HCT116 (cell line): ENCODE measurements at regions not wholly inside any gene's neighbourhood (a gene's known extent, or its start where the extent isn't known, plus 50 kb on each side); places are given as distances from the start of the nearest gene placed in this dataset.

Experiments
- ATAC-seq: fragments of 200-7000 bp; cut with Tn5 transposase; 2 replicates; pipeline ENCODE4 v1.9.1; 2020; ENCODE audit warnings: mild to moderate bottlenecking, moderate library complexity
- BruUV-seq: library from RNA; stranded (reverse); fragments of 400-500 nt; replicated peaks from 2 replicates; lab custom pipeline; 2021; lab: Mats Ljungman, UMichigan
- CTCF ChIA-PET: fragments of 300-600 bp; sonication (Branson Sonifier 250); formaldehyde crosslinking; loops from one replicate; lab custom pipeline; 2021; ENCODE audit warnings: antibody characterized with exemption; lab: Charles Lee
- POLR2A ChIA-PET: fragments of 300-600, 350-600 bp; sonication (Branson Sonifier 250); formaldehyde crosslinking; loops from one replicate; lab custom pipeline; 2021; ENCODE audit warnings: antibody characterized with exemption; lab: Charles Lee
- RAD21 ChIA-PET, 2 experiments: fragments of 300-600 bp; sonication (Branson Sonifier 250); formaldehyde crosslinking; loops; one replicate each; lab custom pipeline; 2023; ENCODE audit warnings: low total read pairs in 2 of 2; ENCODE audit not compliant: uncharacterized antibody in 2 of 2, unreplicated experiment in 2 of 2, low non-redundant PET in 1 of 2; lab: Charles Lee
- DNase-seq: peaks from one replicate; pipeline ENCODE4 v3.0.0-alpha.2; 2010; ENCODE audit warnings: low read depth, low spot score
- H2AFZ ChIP-seq: fragments of 200-600 bp; shearing (Covaris generic), sonication (generic); 2 replicates; pipeline ENCODE4 v1.6.1; 2017; ENCODE audit warnings: low read depth, mixed run types, mixed read lengths, antibody characterized with exemption, low read length; ENCODE audit not compliant: poor library complexity, severe bottlenecking
- H3K27ac ChIP-seq: 2 replicates; pipeline ENCODE4 v1.5.1; 2012; ENCODE audit warnings: low read depth, low read length
- H3K27me3 ChIP-seq: fragments of 200-600 bp; sonication (generic); 2 replicates; pipeline ENCODE4 v1.6.1; 2016; ENCODE audit warnings: mixed run types, low read length, mixed read lengths; ENCODE audit not compliant: insufficient read depth
- H3K36me3 ChIP-seq, 2 experiments: fragments of 200-500 bp in 1 of 2; fragments of 200-600 bp in 1 of 2; sonication (Bioruptor generic) in 1 of 2; sonication (generic) in 1 of 2; 2 replicates each; pipeline versions ENCODE4 v1.5.1 to v1.6.1; 2014 to 2016; ENCODE audit warnings: low read length in 2 of 2, inconsistent platforms in 1 of 2, mixed read lengths in 1 of 2, mixed run types in 1 of 2; ENCODE audit not compliant: insufficient read depth in 2 of 2, control insufficient read depth in 1 of 2
- H3K4me1 ChIP-seq, 2 experiments: fragments of 200-600 bp in 1 of 2; sonication (generic) in 1 of 2; 2 replicates each; pipeline versions ENCODE4 v1.5.1 to v1.6.1; 2012 to 2017; ENCODE audit warnings: low read length in 2 of 2, inconsistent platforms in 1 of 2, mild to moderate bottlenecking in 1 of 2, mixed read lengths in 1 of 2, mixed run types in 1 of 2, moderate library complexity in 1 of 2; ENCODE audit not compliant: insufficient read depth in 2 of 2, control insufficient read depth in 1 of 2
- H3K4me2 ChIP-seq: fragments of 200-600 bp; sonication (generic); 2 replicates; pipeline ENCODE4 v1.6.1; 2017; ENCODE audit warnings: mixed run types, low read length, mixed read lengths
- H3K4me3 ChIP-seq, 2 experiments: fragments of 200-600 bp in 1 of 2; sonication (generic) in 1 of 2; replicated peaks in 1 of 2; 2 replicates each; pipeline ENCODE4 v1.5.1; 2011 to 2016; ENCODE audit warnings: low read length in 2 of 2, control low read depth in 1 of 2, low read depth in 1 of 2, mild to moderate bottlenecking in 1 of 2, mixed read lengths in 1 of 2, mixed run types in 1 of 2
- H3K79me2 ChIP-seq: fragments of 200-600 bp; sonication (generic); 2 replicates; pipeline ENCODE4 v1.6.1; 2017; ENCODE audit warnings: mild to moderate bottlenecking, mixed run types, low read length, moderate library complexity, mixed read lengths; ENCODE audit not compliant: insufficient read depth
- H3K9ac ChIP-seq: fragments of 200-600 bp; sonication (generic); 2 replicates; pipeline ENCODE4 v1.6.1; 2016; ENCODE audit warnings: low read length, mixed read lengths
- H3K9me2 ChIP-seq: fragments of 200-600 bp; sonication (generic), shearing (Covaris generic); 2 replicates; pipeline ENCODE4 v1.6.1; 2017; ENCODE audit warnings: mixed run types, mild to moderate bottlenecking, moderate library complexity; ENCODE audit not compliant: insufficient read depth
- H3K9me3 ChIP-seq, 2 experiments: fragments of 200-500 bp in 1 of 2; fragments of 200-600 bp in 1 of 2; sonication (Bioruptor generic) in 1 of 2; sonication (generic) in 1 of 2; 2 replicates each; pipeline ENCODE4 v1.6.1; 2014 to 2017; ENCODE audit warnings: low read length in 2 of 2, mixed read lengths in 2 of 2, inconsistent platforms in 1 of 2, low read depth in 1 of 2, mild to moderate bottlenecking in 1 of 2, mixed run types in 1 of 2, moderate library complexity in 1 of 2; ENCODE audit not compliant: control insufficient read depth in 1 of 2, insufficient read depth in 1 of 2
- H4K20me1 ChIP-seq: fragments of 200-600 bp; sonication (generic), shearing (Covaris generic); 2 replicates; pipeline ENCODE4 v1.6.1; 2017; ENCODE audit warnings: mixed run types, mild to moderate bottlenecking, moderate library complexity; ENCODE audit not compliant: insufficient read depth
- ATF3 ChIP-seq: IDR thresholded peaks from 2 replicates; pipeline ENCODE4 v1.6.1; 2012
- CBX3 ChIP-seq: IDR thresholded peaks from 2 replicates; pipeline ENCODE4 v1.6.1; 2012; ENCODE audit warnings: low read depth
- CTCF ChIP-seq, 3 experiments: fragments of 200-600 bp in 1 of 3; sonication (generic) in 1 of 3; IDR thresholded peaks in 2 of 3; conservative IDR thresholded peaks in 1 of 3; 2 replicates each; pipeline ENCODE4 v1.5.1; 2012 to 2017; ENCODE audit warnings: low read depth in 2 of 3, low read length in 2 of 3, antibody characterized with exemption in 1 of 3, borderline replicate concordance in 1 of 3, control low read depth in 1 of 3, mild to moderate bottlenecking in 1 of 3, mixed read lengths in 1 of 3, mixed run types in 1 of 3, moderate library complexity in 1 of 3; ENCODE audit not compliant: insufficient read depth in 1 of 3
- EGR1 ChIP-seq: IDR thresholded peaks from 2 replicates; pipeline ENCODE4 v1.6.1; 2012; ENCODE audit warnings: low read depth
- ELF1 ChIP-seq: IDR thresholded peaks from 2 replicates; pipeline ENCODE4 v1.6.1; 2012; ENCODE audit warnings: low read depth, borderline replicate concordance
- EZH2 ChIP-seq: fragments of 200-600 bp; sonication (generic); IDR thresholded peaks from 2 replicates; pipeline ENCODE4 v1.6.1; 2017; ENCODE audit warnings: antibody characterized with exemption, mixed run types
- EZH2phosphoT487 ChIP-seq: fragments of 200-600 bp; IDR thresholded peaks from 2 replicates; pipeline ENCODE4 v1.6.1; 2018; ENCODE audit warnings: antibody characterized with exemption, borderline replicate concordance
- FOSL1 ChIP-seq: IDR thresholded peaks from 2 replicates; pipeline ENCODE4 v1.6.1; 2012; ENCODE audit warnings: low read depth
- JUND ChIP-seq: IDR thresholded peaks from 2 replicates; pipeline ENCODE4 v1.6.1; 2012
- POLR2A ChIP-seq: IDR thresholded peaks from 2 replicates; pipeline ENCODE4 v1.7.0; 2011; ENCODE audit warnings: borderline replicate concordance; ENCODE audit not compliant: insufficient read depth, insufficient read length; ENCODE audit errors: extremely low read depth
- POLR2AphosphoS5 ChIP-seq: IDR thresholded peaks from 2 replicates; pipeline ENCODE4 v1.6.1; 2011; ENCODE audit warnings: mild to moderate bottlenecking, low read depth, low read length, moderate library complexity
- RAD21 ChIP-seq: IDR thresholded peaks from 2 replicates; pipeline ENCODE4 v1.6.1; 2012; ENCODE audit warnings: low read depth, mild to moderate bottlenecking
- SP1 ChIP-seq: IDR thresholded peaks from 2 replicates; pipeline ENCODE4 v1.6.1; 2012; ENCODE audit warnings: low read depth
- SRF ChIP-seq: IDR thresholded peaks from 2 replicates; pipeline ENCODE4 v1.6.1; 2012; ENCODE audit warnings: low read depth
- YY1 ChIP-seq: IDR thresholded peaks from 2 replicates; pipeline ENCODE4 v1.6.1; 2011; ENCODE audit warnings: low read length, low read depth, moderate library complexity, mild to moderate bottlenecking; ENCODE audit not compliant: insufficient replicate concordance; ENCODE audit errors: extremely low read depth
- ZBTB33 ChIP-seq: IDR thresholded peaks from 2 replicates; pipeline ENCODE4 v1.6.1; 2011; ENCODE audit warnings: mild to moderate bottlenecking, low read length, moderate library complexity; ENCODE audit not compliant: insufficient replicate concordance; ENCODE audit errors: extremely low read depth
- ZFX ChIP-seq: fragments of 450-650 bp; IDR thresholded peaks from 2 replicates; pipeline ENCODE4 v1.6.1; 2017
- ZNF274 ChIP-seq: fragments of 200-500 bp; sonication (Bioruptor generic); IDR thresholded peaks from 2 replicates; pipeline ENCODE4 v1.6.1; 2014; ENCODE audit warnings: mild to moderate bottlenecking, low read depth, low read length, inconsistent platforms
- intact Hi-C: fragments of 100-400 bp; cut with micrococcal nuclease; formaldehyde crosslinking; loops from 2 replicates; pipeline ENCODE4 v1.10.0; 2022
- TF ChIP-seq, protein P1 (sequence below): IDR thresholded peaks from 2 replicates; pipeline ENCODE4 v1.6.1; 2012

GRCh38 chr2:14420851-14421250 is 211.7 kb upstream of the LRATD1 start:
- ChIA-PET RAD21 (no interaction called here), CTCF (no interaction called here), POLR2A (no interaction called here)
- H3K4me3 ChIP-seq = no peak overlapping the region
- no peaks in the 10 kb centered on the region for H3K4me1 ChIP-seq
- H3K27ac ChIP-seq = no peak overlapping the region
- no peak overlapping the region for H3K4me2 ChIP-seq
- no peaks in the 10 kb centered on the region for H3K79me2 ChIP-seq
- no peak overlapping the region for H2AFZ ChIP-seq
- no peak overlapping the region for H3K9ac ChIP-seq
- no peak for DNase-seq
- H3K36me3 ChIP-seq = no peaks in the 10 kb centered on the region
- H3K9me2 ChIP-seq = no peaks in the 10 kb centered on the region
- no peak for ATAC-seq
- TF ChIP-seq ZNF274 (no peak), EZH2phosphoT487 (no peak), SRF (no peak), CBX3 (no peak), RAD21 (no peak), ELF1 (no peak), ZBTB33 (no peak)
- TF ChIP-seq, all 23 proteins: peak for 0
- Histone ChIP-seq H4K20me1 (no peaks in the 10 kb centered on the region), H3K27me3 (no peaks in the 10 kb centered on the region), H3K9me3 (peaks cover 0 to 13% of the 10 kb centered on the region in 2 experiments; a peak in 2 of 4 replicates)
- no TSS peak for BruUV-seq
- intact Hi-C loops = no loop called here

GRCh38 chr2:14422426-14422825 is 210.1 kb upstream of the LRATD1 start:
- no peak overlapping the region for H3K4me3 ChIP-seq
- ATAC-seq (no peak), DNase-seq (no peak)
- no peak overlapping the region for H3K9ac ChIP-seq
- ChIA-PET RAD21 (no interaction called here), POLR2A (no interaction called here), CTCF (no interaction called here)
- H3K9me2 ChIP-seq = no peaks in the 10 kb centered on the region
- intact Hi-C loops = no loop called here
- H3K79me2 ChIP-seq = no peaks in the 10 kb centered on the region
- H3K27me3 ChIP-seq = no peaks in the 10 kb centered on the region
- H2AFZ ChIP-seq = no peak overlapping the region
- H3K9me3 ChIP-seq = peaks cover 4 to 9% of the 10 kb centered on the region in 2 experiments; a peak in 2 of 4 replicates
- BruUV-seq = no TSS peak
- H3K4me2 ChIP-seq = no peak overlapping the region
- no peak overlapping the region for H3K27ac ChIP-seq
- H4K20me1 ChIP-seq = no peaks in the 10 kb centered on the region
- no peaks in the 10 kb centered on the region for H3K4me1 ChIP-seq
- H3K36me3 ChIP-seq = no peaks in the 10 kb centered on the region
- TF ChIP-seq ZNF274 (no peak), ZFX (no peak), EZH2phosphoT487 (no peak), POLR2A (no peak), POLR2AphosphoS5 (no peak), ATF3 (no peak), FOSL1 (no peak), JUND (no peak), RAD21 (no peak), CBX3 (no peak), SRF (no peak), EZH2 (no peak), CTCF (IDR thresholded peaks at IDR 0.05 in 2 of 3, conservative IDR thresholded peaks at IDR 0.05 in 1 of 3; ENCODE audit: borderline replicate concordance in 1 of 3, insufficient read depth in 1 of 3, low read depth in 2 of 3, low read length in 2 of 3) (no peak), EGR1 (no peak), SP1 (no peak), YY1 (no peak)
- TF ChIP-seq, protein P1, sequence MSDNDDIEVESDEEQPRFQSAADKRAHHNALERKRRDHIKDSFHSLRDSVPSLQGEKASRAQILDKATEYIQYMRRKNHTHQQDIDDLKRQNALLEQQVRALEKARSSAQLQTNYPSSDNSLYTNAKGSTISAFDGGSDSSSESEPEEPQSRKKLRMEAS = no peak
